ENCODE measurements at regions not wholly inside any gene's neighbourhood (a gene's known extent, or its start where the extent isn't known, plus 50 kb on each side); places are given as distances from the start of the nearest gene placed in this dataset.

DNA sequence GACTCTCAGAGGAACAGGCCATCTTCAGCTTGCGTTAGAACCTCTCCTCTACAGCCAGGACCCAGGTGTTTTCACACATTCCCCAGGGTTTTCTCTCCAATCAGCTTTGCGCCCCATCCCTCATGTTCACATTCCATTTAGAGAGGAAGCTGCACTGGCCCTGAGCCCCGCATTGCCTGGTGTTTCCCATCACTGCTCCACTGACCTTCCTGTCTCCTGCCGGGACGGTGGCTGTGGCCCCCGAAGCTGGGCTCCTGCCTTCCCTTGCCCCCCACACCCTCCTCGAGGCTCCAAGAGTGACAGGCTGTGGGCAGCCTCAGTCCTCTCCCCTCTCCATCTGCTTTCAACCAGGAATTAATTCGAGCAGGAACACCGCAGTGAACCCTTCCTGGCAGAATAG, 357.3 kb downstream of the THBS2 start:
- no peak for ATAC-seq

DNA sequence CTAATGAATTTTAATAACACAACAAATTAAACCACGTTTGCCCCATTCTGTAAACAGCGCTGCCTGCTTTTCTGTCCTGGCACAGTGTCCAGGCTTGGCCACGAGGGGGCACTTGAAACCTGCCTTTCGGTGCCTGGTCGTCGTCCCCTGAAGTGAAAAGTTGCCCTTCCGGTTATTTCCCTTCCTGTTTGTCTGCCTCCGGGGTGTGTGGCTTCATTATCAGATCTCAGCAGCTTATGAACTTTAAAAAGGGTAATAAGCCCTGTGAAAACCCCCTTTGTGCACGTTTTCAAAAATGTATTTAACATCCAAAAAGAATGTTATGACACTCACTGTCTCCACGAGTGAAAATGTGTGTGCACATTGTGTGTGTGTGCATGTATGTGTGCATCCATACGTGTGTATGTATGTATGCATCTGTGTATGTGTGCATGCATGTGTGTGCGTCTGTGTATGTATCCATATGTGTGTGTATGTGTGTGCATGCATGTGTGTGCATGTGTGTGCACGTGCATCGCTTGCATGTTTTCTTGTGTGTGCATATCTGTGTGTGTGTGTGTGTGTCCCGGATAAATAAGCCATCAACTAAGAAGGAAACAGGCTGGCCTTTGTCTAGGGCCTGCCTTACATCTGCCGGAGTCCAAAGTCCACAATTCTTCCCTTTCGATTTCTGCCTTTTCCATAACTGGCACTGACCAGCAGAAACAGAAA, 358.4 kb downstream of the THBS2 start:
- peak; percentile 81 to 87 for ATAC-seq

DNA sequence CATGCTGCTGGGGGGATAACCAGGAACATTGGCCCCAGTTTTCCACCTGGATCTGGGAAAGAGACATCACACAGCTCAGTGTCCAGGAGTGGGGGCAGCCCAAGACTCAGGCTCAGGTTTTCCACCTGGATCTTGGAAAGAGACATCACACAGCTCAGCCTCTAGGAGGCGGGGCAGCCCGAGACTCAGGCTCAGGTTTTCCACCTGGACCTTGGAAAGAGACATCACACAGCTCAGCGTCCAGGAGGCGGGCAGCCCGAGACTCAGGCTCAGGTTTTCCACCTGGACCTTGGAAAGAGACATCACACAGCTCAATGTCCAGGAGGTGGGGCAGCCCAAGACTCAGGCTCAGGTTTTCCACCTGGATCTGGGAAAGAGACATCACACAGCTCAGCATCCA, 361.6 kb downstream of the THBS2 start:
- ATAC-seq, result no peak

DNA sequence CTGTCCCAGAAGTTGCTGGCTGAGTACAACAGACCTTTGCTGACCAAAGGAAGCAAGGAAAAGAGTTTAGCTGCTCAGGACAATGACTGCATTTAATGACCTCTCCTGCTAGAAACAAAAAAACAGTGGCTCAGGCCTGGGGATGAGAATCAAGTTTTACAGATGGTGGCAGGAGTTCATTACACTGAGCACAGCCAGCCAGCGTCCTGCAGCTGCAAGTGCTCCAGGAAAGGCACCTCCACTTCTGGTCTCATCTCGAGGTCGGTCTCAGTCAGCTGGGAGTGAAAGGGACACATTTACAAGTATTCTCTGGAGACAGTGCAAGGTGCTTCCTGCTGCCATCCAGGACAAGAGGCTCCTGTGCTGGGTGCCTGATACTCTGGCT, 362.7 kb downstream of the THBS2 start:
- no peak for ATAC-seq

DNA sequence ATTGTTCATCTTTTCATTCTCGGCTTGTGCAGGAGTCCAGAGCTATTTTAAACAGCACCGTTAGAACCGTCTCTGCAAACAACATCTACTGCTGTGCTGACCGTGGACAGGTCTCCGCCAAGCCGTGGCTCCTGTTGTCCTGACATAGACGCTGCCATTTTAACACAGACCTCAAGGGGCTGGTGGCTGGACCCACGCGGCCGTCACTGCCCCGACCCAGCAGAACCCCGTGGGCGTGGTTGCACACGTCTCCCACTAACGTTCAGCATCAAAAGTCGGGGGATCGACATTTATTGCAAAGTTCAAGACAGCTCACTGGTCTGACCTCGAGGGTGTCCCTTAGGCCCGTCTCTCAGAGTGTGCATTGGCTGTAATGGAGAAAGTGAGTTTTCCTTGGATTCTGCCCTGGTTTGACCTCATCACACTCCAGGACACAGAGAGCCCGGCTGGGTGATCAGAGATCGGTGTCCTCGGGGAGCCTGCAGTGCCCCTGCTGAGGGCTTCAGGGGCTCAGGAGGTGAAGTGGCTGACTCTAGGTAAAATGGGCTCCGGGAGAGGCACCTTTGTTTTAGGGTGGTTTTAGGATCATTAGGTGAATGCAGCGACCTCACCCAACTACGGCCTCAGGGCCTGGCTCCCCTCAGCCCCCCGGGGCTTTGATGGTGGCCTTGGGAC, 363.2 kb downstream of the THBS2 start:
- no peak for ATAC-seq

DNA sequence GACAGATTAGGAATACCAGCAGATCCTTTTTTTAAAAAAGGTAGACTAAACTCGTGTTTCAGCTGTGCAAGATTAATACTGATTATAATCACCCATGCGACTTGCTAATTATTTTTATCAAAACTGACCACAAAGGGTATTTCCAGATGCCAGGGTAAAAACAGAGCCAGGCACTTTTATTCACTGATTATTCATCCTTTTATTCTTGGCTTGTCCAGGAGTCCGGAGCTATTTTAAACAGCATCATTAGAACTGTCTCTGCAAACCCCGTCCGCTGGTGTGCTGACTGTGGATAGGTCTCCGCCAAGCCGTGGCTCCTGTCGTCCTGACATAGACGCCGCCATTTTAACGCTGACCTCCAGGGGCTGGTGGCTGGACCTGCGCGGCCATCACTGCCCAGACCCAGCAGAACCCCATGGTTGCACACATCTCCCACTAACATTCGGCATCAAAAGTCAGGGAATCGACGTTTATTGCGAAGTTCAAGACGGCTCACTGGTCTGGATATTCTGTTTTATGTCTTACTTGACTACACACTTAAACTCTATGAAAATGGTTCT, 364.8 kb downstream of the THBS2 start:
- ATAC-seq, result no peak

DNA sequence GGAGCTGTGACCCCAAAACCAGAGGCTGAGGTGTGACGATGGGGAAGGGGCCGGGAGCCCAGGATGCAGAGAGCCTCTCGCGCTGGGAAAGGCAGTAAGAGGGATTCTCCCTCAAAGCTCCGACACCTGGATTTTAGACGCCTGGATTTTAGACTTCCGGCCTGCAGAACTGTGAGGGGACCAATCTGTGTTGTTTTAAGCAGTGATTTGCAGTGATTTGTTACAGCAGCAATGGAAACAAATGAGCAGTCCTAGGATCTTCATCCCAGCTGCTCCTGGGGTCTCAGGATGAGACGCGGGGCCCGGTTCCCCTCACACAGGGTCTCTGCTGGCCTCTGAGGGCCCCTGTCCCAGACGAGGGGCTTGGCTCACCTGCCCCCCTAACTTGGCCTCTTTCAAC, 365.5 kb downstream of the THBS2 start:
- ATAC-seq, result no peak

DNA sequence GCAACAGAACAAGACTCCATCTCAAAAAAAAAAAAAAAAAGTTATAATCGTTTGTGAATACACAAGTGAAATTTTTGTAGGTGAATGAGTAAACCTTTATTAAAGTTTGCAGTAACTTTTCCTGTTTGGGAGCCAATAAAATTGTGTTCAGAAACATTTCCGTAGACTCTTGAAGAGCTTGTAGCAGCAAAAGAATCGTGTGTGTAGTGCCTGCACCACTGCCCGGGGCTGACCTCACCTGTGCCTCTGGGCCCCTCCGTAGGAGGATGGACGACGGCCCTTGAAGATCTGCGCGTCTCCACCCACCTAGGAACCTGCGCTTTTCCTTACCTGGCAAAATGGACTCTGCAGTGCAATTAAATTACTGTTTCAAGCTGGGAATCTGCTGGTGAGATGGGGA, 366.0 kb downstream of the THBS2 start:
- ATAC-seq, result no peak

DNA sequence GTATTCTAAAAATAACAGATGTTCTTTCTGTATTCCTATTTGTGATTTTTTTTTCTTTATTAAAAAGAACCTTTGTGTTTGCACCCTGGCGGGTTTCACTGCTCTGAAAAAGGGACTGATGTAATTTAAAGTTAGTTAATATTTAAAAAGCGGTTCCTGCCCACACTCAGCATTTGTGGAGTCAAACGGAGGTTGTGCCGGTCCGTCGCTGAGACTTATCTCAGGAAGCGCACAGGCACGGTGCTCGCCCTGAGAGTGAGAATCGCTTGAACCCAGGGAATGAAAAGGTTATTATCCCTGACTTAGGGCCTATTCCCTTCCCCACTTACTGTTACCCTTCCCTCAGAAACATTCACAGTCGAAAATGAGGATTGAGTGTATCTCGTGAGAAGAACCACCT, 366.7 kb downstream of the THBS2 start:
- ATAC-seq, result no peak

DNA sequence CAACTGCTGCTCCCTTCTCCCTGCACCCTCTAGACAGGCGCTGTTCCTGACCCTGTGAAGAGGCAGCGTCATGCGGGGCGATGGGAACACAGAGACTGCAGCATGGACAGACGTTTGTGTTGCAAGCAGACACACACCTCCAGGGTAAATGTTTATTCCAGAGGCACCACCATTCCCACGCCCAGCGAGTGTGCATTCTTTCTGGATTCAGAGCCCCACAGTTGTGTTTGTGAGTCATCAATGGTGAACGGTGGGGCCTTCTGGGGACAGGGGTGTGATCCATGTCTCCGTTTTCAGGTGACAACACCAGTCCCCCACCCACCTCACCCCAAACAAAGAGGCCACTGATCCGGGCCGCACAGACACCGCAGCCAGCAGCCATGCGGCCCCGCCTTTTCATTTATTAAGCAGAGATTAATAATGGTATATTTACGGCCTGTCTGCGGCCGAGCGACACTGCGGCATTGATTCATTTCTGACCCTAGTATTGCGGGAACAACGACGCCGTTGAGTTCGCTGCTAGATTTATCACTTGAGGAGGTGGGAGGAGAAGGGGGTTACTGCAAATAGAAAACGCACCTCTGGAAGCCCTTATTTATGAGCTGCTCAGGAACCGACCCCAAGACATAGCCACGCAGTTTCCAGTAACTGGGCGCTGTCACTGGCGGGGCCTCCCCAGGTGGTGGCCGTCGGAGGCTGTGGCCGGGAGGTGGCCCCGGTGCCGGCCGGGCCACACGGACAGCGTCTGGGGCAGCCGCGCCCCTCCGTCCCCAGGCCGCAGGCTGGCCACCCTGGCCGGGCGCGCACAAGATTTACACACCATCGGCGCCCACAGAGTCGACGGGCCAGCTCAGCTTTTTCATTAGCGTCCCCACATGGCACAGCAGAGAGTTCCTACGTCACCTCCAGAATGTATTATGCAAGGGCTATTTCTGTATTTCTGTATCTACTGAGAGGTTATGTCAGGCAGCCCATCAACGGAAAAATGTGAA, 367.6 kb downstream of the THBS2 start:
- no peak for ATAC-seq

DNA sequence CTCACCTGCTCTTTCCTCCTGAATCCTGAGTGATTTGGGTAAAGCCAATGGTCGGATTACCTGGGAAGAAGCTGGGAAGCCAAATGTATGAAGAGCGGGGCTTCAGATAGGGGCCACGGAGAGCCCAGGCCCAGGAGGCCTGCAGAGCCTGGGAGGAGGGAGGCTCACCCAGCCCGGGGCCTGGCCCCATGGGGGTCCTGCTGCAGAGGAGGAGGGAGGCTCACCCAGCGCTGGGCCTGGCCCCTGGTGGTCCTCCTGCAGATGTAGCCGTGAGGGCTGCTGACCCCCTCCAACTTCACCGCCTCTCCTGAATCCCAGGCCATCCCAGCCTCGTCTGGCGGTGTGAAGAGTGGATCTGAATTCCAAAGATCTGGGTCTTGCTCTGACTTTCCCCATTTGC, 368.4 kb downstream of the THBS2 start:
- ATAC-seq, result no peak

DNA sequence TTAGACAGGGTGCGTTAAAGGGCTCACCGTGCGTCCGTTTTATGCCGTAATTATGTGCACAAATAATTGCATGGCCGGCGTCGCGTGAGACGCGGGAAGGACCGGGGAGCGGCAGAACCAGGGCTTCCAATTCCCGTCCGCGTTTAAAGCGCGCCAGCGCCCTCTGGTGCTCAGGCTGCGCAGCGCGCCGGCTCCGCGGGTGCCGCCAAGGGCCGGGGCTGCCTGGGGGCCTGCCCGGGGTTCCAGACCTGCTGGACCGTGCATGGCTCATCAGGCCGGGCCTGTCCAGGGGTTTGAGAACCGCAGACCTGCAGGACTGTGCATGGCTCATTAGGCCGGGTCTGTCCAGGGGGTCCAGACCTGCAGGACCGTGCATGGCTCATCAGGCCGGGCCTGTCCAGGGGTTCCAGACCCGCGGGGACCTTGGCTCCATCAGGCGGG, 369.0 kb downstream of the THBS2 start:
- ATAC-seq, result peak; percentile 80

DNA sequence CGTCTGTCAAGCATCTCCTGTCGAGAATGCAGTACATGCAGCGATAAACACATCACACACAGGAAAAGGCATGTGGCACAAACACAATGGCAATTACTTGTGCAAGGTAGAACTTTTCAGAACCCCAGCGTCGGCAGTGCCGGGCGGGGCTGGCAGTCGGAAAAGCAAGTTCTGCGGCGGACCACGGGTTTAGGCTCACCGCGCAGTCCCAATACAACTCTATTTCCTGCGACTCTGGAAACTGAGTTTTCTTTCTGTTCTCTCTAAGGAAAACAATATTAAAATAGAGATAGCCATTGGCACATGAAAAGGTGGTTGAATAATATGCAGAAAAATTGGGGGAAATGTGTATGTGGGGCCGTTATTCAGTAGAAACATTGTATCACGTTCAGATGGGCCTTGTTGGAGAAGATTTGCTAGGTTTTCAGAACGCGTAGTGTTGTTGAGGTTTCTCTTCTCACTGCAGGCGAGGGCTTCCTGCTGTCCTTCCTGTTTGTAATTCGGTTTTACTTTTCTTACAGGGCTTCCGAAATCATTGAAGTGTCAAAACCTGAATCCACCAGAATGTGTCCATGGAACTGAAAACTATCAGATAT, 369.5 kb downstream of the THBS2 start:
- ATAC-seq, result peak; percentile 44 to 56

DNA sequence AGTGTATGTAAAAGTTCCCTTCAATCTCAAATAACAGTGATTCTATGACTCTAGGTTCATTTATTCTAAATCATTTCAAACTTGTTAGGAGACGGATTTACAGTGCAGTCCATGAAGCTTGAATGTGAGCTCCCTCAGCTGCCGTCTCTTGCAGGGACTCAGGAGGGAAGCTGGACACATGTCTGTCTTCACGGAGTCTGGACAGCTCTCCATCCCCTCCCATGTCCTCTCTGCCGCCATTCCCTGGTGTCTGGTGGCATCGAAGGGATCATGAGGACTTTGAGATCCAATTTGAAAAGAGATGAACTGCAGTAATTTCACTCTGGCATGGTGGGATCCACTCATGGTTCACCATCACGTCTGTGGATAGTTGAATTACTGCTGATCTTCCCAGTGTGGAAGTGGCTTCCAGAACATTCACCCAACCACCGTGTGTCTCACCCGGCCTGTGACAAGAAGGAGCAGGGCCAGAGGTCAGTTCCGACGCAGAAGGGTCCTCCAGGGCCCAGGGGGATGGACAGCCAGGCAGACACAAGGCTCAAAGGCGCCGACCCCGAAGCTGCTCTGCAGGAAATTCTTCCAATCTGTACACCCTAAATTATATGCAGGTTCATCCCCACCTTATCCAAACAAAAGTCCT, 370.1 kb downstream of the THBS2 start:
- no peak for ATAC-seq

DNA sequence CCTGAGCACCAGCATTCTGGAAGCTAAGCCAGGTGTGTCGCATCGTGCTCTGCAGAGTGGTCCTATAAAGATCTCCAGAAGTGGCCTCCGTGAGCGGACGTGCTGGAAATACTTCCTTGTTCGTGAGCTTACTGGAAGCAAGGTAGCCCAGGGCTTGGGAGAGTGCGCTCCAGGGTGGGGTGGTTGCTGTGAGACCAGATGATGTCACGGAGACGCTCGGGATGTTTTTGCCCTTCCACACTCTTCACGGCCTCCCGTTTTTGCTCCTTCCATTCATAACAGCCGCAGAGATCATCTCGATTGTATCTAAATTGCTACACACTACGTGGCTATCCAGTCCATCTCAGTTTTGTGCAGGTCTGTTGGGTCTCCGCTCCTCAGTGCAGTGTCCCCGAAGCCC, 373.4 kb downstream of the THBS2 start:
- ATAC-seq, result no peak

DNA sequence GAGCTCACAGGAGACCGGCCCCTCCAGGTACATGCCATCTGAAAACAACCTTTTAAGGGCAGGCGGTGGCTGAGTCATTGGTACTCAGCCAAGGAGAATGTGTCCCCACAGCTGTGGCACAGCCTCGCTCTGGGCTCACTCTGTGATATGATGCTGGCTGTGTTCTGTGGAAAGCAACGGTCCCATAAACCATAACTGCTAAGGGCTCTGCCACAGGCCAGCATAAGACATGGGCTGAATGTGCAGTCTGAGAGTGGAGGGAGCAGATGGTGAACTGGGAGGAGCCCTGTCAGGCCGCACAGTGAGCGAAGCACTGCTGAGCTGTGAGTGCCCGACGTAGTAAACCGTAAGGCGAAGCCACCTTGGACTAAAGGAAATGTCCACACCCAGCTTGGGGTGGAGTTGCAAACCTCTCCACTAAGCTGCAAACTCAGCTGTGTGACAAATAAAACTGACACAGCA, 375.8 kb downstream of the THBS2 start:
- no peak for ATAC-seq

DNA sequence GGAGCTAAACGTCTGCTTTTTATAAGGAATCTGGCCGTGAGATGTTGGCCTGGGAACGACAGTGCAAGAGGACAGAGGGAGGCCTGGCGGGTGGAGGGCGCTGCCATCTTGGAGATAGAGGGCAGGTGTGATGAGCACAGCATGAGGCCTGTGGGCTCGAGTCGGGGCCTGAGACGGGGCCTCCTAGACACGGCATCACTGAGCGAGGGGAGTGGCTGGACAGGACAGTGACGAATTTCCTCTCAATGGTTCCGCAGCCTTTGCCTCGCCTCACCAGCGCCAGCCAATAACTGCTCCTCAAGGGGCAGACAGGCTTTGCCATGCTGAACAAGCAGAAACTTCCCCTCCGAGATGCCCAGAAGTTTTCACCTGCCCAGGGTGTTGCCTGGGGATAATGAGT, 376.7 kb downstream of the THBS2 start:
- ATAC-seq, result no peak

DNA sequence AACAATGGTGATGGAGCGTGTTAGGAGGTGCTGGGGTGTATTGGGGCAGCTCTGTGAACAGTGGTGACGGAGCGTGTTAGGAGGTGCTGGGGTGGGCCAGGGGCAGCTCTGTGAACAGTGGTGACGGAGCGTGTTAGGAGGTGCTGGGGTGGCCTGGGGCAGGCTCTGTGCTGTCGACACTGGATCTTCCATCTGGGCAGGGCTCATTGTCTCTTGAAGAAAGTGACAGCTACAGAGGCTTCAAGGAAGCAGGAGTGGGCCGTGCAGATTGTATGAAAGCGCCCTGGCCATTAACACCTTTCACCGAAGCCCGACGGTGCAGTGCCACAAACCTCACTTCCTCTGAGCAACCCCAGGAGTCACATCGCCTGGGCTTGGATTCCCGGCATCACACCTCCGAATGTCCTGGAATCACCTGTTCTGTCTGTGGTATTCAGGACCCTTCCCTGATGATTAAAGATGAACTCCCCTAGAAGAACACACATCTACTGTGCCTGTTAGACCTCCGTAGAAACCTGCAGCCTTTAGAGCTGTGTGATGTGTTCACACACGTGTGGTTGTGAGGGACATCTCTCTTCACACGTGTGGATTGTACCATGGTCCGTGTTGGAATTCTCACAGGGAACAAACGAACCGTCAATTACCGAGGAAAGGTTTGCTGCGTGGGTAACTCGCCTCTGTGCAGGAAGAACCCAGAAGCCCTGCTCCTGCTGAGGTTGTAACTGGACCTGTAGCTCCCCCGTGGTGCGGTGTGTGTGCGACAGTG, 377.7 kb downstream of the THBS2 start:
- ATAC-seq, result no peak

DNA sequence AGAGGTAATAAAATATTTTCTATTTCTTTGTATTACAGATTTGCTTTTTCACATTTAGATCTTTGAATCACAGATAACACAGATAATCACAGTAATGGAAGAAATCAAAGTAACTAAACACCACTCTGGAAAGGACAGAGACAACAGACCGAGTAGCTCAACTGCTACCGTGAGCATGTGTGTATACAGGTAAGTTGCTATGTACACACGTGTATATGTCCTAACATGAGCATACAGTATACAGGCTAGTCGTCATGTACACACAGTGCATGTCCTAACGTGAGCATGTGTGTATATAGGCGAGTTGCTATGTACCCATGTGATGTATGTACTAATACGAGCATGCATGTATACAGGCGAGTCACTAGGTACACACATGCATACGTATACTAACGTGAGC, 379.0 kb downstream of the THBS2 start:
- ATAC-seq, result no peak

DNA sequence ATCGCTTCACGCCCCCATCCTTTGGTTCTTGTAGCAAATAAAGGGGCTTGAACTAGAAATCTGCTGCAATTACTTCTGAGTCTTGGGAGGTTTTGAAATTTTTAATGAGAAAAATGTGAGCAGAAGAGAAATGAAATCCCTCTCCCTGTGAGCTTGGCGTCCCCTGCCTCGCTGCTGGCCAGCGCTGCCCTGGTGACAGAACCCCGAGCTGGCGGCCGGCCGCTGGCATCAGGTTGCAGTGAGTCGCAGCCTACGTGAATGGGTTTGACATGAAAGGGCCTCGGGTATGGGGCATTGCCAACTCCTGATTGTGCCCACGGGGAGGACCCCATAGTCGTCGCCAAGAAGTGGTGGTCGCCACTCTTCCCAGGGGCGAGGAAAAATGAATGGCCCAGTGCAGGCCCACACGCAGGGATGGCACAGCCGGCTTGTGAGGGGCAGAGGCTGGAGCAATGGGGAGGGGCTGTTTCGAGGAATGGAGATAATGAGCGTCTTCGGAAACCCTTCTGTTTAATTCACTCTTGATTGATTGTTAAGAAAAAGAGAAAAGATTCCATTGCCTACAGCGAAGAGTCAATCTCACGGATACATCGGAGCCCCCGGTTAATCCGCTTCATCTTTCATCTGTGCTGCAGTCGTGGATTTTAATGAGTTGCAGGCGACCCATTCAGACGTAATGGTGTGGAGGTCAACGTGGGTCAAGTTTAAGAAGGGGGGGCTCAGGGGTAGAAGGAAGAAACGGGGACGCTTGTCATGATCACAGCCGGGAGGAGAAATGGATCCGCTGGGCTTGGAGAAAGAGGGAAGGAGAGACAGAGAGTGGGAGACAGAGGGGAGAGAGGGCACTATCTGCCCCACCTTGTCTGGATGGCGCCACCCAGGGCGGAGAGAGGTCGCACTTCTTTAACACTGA, 380.1 kb downstream of the THBS2 start:
- ATAC-seq, result no peak

Data from activated CD4-positive, CD25-positive, alpha-beta regulatory T cell treated with anti-CD3 and anti-CD28 coated beads, Interleukin-2, amount 50 U/mL, for 24 hours (primary cell).